PC-9 (cell line): ENCODE measurements at regions not wholly inside any gene's neighbourhood (a gene's known extent, or its start where the extent isn't known, plus 50 kb on each side); places are given as distances from the start of the nearest gene placed in this dataset.

Experiments used
- BruUV-seq: library from RNA; stranded (reverse); fragments of 400-500 nt; replicated peaks from 2 replicates; lab custom pipeline; 2021; lab: Mats Ljungman, UMichigan
- CTCF ChIA-PET: fragments of 300-600 bp; sonication (Branson Sonifier 250); formaldehyde crosslinking; loops from one replicate; lab custom pipeline; 2022; ENCODE audit warnings: antibody characterized with exemption; lab: Charles Lee
- POLR2A ChIA-PET: fragments of 300-600 bp; sonication (Branson Sonifier 250); formaldehyde crosslinking; loops from one replicate; lab custom pipeline; 2022; ENCODE audit warnings: antibody characterized with exemption; ENCODE audit not compliant: unreplicated experiment; lab: Charles Lee
- DNase-seq, 2 experiments: peaks; one replicate each; pipeline versions ENCODE4 v3.0.0 to v3.0.0-alpha.2; 2015 to 2022; ENCODE audit warnings: mixed read lengths in 1 of 2
- H2AFZ ChIP-seq: fragments of 200-600 bp; sonication (generic); 2 replicates; pipeline ENCODE4 v1.8.1; 2017; ENCODE audit warnings: antibody characterized with exemption
- H3F3A ChIP-seq: fragments of 200-600 bp; sonication (generic); 2 replicates; pipeline ENCODE4 v1.8.1; 2017; ENCODE audit warnings: antibody characterized with exemption, mild to moderate bottlenecking, low read depth; ENCODE audit not compliant: insufficient read depth
- H3K27ac ChIP-seq: fragments of 200-600 bp; sonication (generic); 2 replicates; pipeline ENCODE4 v1.6.1; 2016; ENCODE audit warnings: mixed run types
- H3K27me3 ChIP-seq: fragments of 200-600 bp; sonication (generic); 2 replicates; pipeline ENCODE4 v1.6.1; 2016; ENCODE audit warnings: low read depth, mixed run types; ENCODE audit not compliant: insufficient read depth
- H3K36me3 ChIP-seq: fragments of 200-600 bp; sonication (generic); 2 replicates; pipeline ENCODE4 v1.6.1; 2016; ENCODE audit warnings: low read depth, mixed run types
- H3K4me1 ChIP-seq: fragments of 200-600 bp; sonication (generic); replicated peaks from 2 replicates; pipeline ENCODE4 v1.6.1; 2016; ENCODE audit warnings: mixed run types; ENCODE audit not compliant: insufficient read depth
- H3K4me2 ChIP-seq: fragments of 200-600 bp; sonication (generic); 2 replicates; pipeline ENCODE4 v1.6.1; 2017; ENCODE audit warnings: mixed run types
- H3K4me3 ChIP-seq: fragments of 200-600 bp; sonication (generic); 2 replicates; pipeline ENCODE4 v1.6.1; 2016; ENCODE audit warnings: mixed run types
- H3K79me2 ChIP-seq: fragments of 200-600 bp; sonication (generic); 2 replicates; pipeline ENCODE4 v1.6.1; 2017; ENCODE audit warnings: low read depth, mixed run types
- H3K9me2 ChIP-seq: fragments of 200-600 bp; sonication (generic); 2 replicates; pipeline ENCODE4 v1.8.1; 2017; ENCODE audit warnings: mild to moderate bottlenecking; ENCODE audit not compliant: insufficient read depth
- H3K9me3 ChIP-seq: fragments of 200-600 bp; sonication (generic); 2 replicates; pipeline ENCODE4 v1.8.1; 2016; ENCODE audit warnings: low read depth; ENCODE audit not compliant: insufficient read depth
- H4K20me1 ChIP-seq: fragments of 200-600 bp; sonication (generic); 2 replicates; pipeline ENCODE4 v1.8.1; 2017; ENCODE audit not compliant: insufficient read depth
- CTCF ChIP-seq: fragments of 200-600 bp; sonication (generic); conservative IDR thresholded peaks from 2 replicates; pipeline ENCODE4 v1.6.1; 2017; ENCODE audit warnings: mixed run types, antibody characterized with exemption, mild to moderate bottlenecking, moderate library complexity
- EZH2 ChIP-seq: fragments of 200-600 bp; sonication (generic); IDR thresholded peaks from 2 replicates; pipeline ENCODE4 v1.8.0; 2017; ENCODE audit warnings: antibody characterized with exemption, low read depth
- intact Hi-C: fragments of 100-400 bp; cut with micrococcal nuclease; formaldehyde crosslinking; loops from one replicate; pipeline ENCODE4 v1.10.0; 2022; ENCODE audit not compliant: unreplicated experiment

GRCh38 chr22:49139492-49140151 is 688.1 kb downstream of the BRD1 start:
- H3K4me1 ChIP-seq, result no peaks in the 10 kb centered on the region
- H3K79me2 ChIP-seq, result no peaks in the 10 kb centered on the region
- no peak overlapping the region for H3K4me3 ChIP-seq
- H4K20me1 ChIP-seq, result no peaks in the 10 kb centered on the region
- CTCF ChIA-PET, result no interaction called here
- peaks cover 92% of the 10 kb centered on the region for H3K27me3 ChIP-seq
- intact Hi-C loops, result no loop called here
- H3K27ac ChIP-seq, result no peak overlapping the region
- BruUV-seq, result no TSS peak
- no peak overlapping the region for H2AFZ ChIP-seq
- H3K9me2 ChIP-seq, result no peaks in the 10 kb centered on the region
- no peaks in the 10 kb centered on the region for H3K9me3 ChIP-seq
- no peak for TF ChIP-seq EZH2
- TF ChIP-seq CTCF, result no peak
- no peaks in the 10 kb centered on the region for H3K36me3 ChIP-seq
- POLR2A ChIA-PET, result no interaction called here
- no peak overlapping the region for H3K4me2 ChIP-seq
- H3F3A ChIP-seq, result no peaks in the 10 kb centered on the region
- DNase-seq, result no peak

GRCh38 chr22:49138250-49138790 is 689.4 kb downstream of the BRD1 start:
- CTCF ChIA-PET, result no interaction called here
- POLR2A ChIA-PET, result no interaction called here
- H3K36me3 ChIP-seq, result no peaks in the 10 kb centered on the region
- H4K20me1 ChIP-seq, result no peaks in the 10 kb centered on the region
- no peaks in the 10 kb centered on the region for H3K4me1 ChIP-seq
- no peak overlapping the region for H3K27ac ChIP-seq
- no peaks in the 10 kb centered on the region for H3K79me2 ChIP-seq
- intact Hi-C loops, result no loop called here
- H3K9me2 ChIP-seq, result no peaks in the 10 kb centered on the region
- no TSS peak for BruUV-seq
- no peak overlapping the region for H3K4me3 ChIP-seq
- no peak overlapping the region for H2AFZ ChIP-seq
- no peaks in the 10 kb centered on the region for H3F3A ChIP-seq
- peaks cover 92% of the 10 kb centered on the region for H3K27me3 ChIP-seq
- no peak overlapping the region for H3K4me2 ChIP-seq
- H3K9me3 ChIP-seq, result no peaks in the 10 kb centered on the region
- TF ChIP-seq EZH2 (no peak), CTCF (no peak)
- DNase-seq, result no peak

DNA sequence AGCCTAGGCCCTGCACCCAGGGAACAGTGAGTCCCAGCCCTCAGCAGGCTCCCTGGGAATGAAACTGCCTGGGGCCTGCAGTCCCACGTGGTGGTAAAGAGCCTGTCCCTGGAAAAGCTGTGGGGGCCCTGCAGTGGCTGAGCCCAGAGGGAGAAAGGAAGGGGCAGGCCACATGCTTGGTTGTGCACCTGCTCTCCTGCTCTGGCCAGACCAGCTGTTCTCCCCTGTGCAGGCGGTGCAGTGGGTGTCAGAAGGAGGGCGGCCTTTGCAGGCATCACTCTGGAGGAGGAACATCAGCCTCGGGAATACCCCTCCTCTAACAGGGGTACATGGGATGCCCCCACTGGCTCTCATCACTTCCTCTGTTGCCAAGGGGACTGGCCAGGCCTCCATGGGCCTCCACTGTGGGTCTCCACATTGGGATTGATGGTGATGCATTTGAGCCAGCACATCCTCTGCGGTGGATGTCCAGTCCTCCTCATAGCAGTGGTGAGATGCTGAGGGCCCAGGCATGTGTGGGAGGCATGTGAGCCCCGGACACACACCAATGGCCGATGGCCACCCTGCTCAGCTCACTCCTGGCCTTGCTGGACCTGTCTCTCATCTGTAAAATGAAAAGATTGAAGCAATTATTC is 690.4 kb downstream of the BRD1 start:
- H3K9me3 ChIP-seq, result no peaks in the 10 kb centered on the region
- no peaks in the 10 kb centered on the region for H3K9me2 ChIP-seq
- no TSS peak for BruUV-seq
- peaks cover 90% of the 10 kb centered on the region for H3K27me3 ChIP-seq
- ChIA-PET CTCF (no interaction called here), POLR2A (no interaction called here)
- no peak overlapping the region for H2AFZ ChIP-seq
- no peaks in the 10 kb centered on the region for H3K36me3 ChIP-seq
- no peak overlapping the region for H3K4me3 ChIP-seq
- H3F3A ChIP-seq, result no peaks in the 10 kb centered on the region
- H4K20me1 ChIP-seq, result no peaks in the 10 kb centered on the region
- no peak for DNase-seq
- no peaks in the 10 kb centered on the region for H3K79me2 ChIP-seq
- H3K27ac ChIP-seq, result no peak overlapping the region
- intact Hi-C loops, result no loop called here
- H3K4me1 ChIP-seq, result no peaks in the 10 kb centered on the region
- H3K4me2 ChIP-seq, result no peak overlapping the region
- TF ChIP-seq EZH2 (no peak), CTCF (no peak)
